Breast epithelium (tissue), 4 donors: ENCODE measurements at regions not wholly inside any gene's neighbourhood (a gene's known extent, or its start where the extent isn't known, plus 50 kb on each side); places are given as distances from the start of the nearest gene placed in this dataset.

Experiments
- DNase-seq, 2 donors: peaks; one replicate each; pipeline ENCODE4 v3.0.0-alpha.2; 2019; ENCODE audit warnings: low spot score in 2 of 2
- H3K27ac ChIP-seq, 2 donors: fragments of 200-600 bp; sonication (generic) in 1 of 2; one replicate each; pipeline ENCODE4 v1.5.1; 2016 to 2019; ENCODE audit warnings: mild to moderate bottlenecking in 1 of 2
- H3K27me3 ChIP-seq, 2 donors: fragments of 200-600 bp; sonication (generic) in 1 of 2; one replicate each; pipeline versions ENCODE4 v1.5.1 to v1.6.0; 2017 to 2019; ENCODE audit warnings: control low read depth in 1 of 2, mild to moderate bottlenecking in 1 of 2
- H3K36me3 ChIP-seq: fragments of 200-600 bp; one replicate; pipeline ENCODE4 v1.5.1; 2019
- H3K4me1 ChIP-seq, 2 donors: fragments of 200-600 bp; sonication (generic); one replicate each; pipeline ENCODE4 v1.5.1; 2016 to 2019; ENCODE audit warnings: control low read depth in 1 of 2
- H3K4me3 ChIP-seq, 3 donors: fragments of 200-600 bp; sonication (generic); 1 replicate in 2 of 3; 2 replicates in 1 of 3; pipeline ENCODE4 v1.5.1; 2016 to 2019; ENCODE audit warnings: mild to moderate bottlenecking in 3 of 3, moderate library complexity in 2 of 3
- H3K9me3 ChIP-seq, 2 donors: fragments of 200-600 bp; sonication (generic) in 1 of 2; one replicate each; pipeline ENCODE4 v1.5.1; 2016 to 2019; ENCODE audit warnings: control low read depth in 1 of 2
- POLR2A ChIP-seq: fragments of 450-650 bp; IDR thresholded peaks from one replicate; pipeline ENCODE4 v1.6.1; 2016; ENCODE audit warnings: antibody characterized with exemption, mild to moderate bottlenecking, moderate library complexity
- POLR2AphosphoS5 ChIP-seq, 3 donors: sonication (generic); formaldehyde crosslinking; IDR thresholded peaks; one replicate each; pipeline ENCODE4 v1.6.1; 2017; ENCODE audit warnings: antibody characterized with exemption in 3 of 3
- intact Hi-C: fragments of 100-400 bp; cut with DNase I; formaldehyde crosslinking; loops from one replicate; pipeline ENCODE4 v1.15.1; 2023; ENCODE audit warnings: low total_unique reads
- TF ChIP-seq, protein P1 (sequence below), 3 donors: fragments of 450-650 bp; IDR thresholded peaks; one replicate each; pipeline ENCODE4 v1.5.1; 2016 to 2017; ENCODE audit warnings: antibody characterized with exemption in 3 of 3, mild to moderate bottlenecking in 3 of 3, moderate library complexity in 3 of 3

DNA sequence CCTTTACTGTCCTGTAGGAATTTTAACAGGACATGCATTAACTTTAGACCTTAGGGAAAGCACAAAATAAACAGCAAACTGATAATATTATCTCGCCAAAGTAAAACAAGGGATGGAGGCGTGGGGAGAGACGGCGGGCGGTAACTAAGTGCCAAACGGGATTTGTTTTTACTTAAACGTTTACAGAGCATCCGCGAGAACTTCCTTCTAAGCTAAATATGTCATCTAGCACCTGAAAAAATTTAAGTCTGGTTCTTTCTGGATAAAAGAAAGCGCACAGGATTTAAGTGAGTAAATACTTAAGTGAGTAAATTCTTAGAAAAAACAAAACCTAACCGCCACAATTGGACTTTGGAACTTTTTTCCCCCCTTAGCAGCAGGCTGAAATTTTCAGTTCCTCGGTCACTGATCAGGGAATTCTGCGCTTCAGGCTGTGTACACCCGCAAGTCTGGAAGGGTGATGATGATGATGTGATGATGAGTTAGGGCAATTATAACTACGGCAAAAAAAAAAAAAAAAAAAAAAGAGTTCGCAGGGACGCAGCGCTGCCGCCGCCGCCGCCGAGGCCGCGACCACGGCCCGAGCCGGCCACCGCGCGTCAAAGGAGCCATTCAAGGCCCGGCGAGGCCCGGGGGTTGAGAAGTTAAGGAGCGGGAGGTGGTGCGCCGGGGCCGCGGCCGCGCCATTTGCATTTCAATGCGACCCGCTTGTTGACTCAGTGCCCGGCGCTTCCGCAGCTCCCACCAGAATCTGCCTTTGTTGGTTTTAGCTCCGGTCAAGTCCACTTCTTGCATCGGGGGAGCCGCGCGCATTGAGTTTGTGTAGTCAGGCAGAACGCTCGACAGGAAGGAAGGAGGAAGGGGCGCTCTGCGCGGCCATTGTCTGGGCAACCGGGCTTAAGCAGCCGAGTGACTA, 108.8 kb downstream of the SPRY1 start:
- Histone ChIP-seq H3K4me1 (no peaks in the 10 kb centered on the region), H3K4me3 (peak overlapping the region; percentile 54 to 81 (median 62)), H3K27ac (peak overlapping the region; percentile 61 to 70), H3K27me3 (no peaks in the 10 kb centered on the region), H3K9me3 (no peaks in the 10 kb centered on the region), H3K36me3 (no peaks in the 10 kb centered on the region)
- peak in 1 of 2 donors; percentile 52 for DNase-seq
- intact Hi-C loops, result no loop called here
- TF ChIP-seq POLR2AphosphoS5 (IDR thresholded peaks at IDR 0.05), result peak in 2 of 3 donors; percentile 24 to 47
- TF ChIP-seq POLR2A, result no peak
- TF ChIP-seq, protein P1, sequence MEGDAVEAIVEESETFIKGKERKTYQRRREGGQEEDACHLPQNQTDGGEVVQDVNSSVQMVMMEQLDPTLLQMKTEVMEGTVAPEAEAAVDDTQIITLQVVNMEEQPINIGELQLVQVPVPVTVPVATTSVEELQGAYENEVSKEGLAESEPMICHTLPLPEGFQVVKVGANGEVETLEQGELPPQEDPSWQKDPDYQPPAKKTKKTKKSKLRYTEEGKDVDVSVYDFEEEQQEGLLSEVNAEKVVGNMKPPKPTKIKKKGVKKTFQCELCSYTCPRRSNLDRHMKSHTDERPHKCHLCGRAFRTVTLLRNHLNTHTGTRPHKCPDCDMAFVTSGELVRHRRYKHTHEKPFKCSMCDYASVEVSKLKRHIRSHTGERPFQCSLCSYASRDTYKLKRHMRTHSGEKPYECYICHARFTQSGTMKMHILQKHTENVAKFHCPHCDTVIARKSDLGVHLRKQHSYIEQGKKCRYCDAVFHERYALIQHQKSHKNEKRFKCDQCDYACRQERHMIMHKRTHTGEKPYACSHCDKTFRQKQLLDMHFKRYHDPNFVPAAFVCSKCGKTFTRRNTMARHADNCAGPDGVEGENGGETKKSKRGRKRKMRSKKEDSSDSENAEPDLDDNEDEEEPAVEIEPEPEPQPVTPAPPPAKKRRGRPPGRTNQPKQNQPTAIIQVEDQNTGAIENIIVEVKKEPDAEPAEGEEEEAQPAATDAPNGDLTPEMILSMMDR (IDR thresholded peaks at IDR 0.05), result no peak

DNA sequence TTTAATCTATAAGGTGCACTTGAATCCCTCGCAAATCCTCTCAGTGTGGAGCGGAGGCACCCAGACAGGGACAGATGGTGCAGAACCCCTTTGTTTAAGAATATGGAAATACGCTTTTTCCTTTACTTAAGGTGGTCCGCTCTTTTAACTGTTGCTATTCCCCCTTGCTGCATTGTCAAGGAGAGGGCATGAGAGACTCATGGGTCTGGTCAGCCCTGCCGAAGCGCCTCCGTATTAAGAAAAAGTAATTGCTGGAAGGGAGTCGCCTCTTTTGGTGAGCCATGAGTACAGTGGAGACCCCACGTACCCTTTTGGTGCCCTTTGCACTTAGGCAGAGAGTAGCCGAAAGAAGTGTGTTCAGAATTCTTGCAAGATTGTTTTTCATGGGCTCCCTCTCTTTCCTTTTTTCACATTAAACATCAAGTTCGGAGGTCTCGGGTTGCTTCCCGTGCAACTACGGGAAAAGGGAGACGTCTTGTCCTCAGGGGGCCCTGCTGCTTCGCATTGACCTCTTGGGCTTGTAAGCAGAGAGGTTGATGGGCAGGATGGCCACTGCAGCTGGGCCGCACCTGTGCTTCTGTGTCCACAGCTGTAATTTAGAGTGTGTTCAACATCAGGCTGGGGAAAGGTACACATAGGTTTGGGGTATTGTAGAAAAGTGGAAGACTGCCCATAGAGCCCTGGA, 109.6 kb downstream of the SPRY1 start:
- H3K36me3 ChIP-seq, result no peaks in the 10 kb centered on the region
- no peaks in the 10 kb centered on the region for H3K4me1 ChIP-seq
- no peak for DNase-seq
- H3K27ac ChIP-seq, result peak overlapping the region; percentile 61 to 70
- no peaks in the 10 kb centered on the region for H3K9me3 ChIP-seq
- peak overlapping the region; percentile 54 to 81 (median 62) for H3K4me3 ChIP-seq
- TF ChIP-seq POLR2AphosphoS5 (IDR thresholded peaks at IDR 0.05) (peak in 1 of 3 donors; percentile 1), POLR2A (no peak)
- intact Hi-C loops, result no loop called here
- no peaks in the 10 kb centered on the region for H3K27me3 ChIP-seq

DNA sequence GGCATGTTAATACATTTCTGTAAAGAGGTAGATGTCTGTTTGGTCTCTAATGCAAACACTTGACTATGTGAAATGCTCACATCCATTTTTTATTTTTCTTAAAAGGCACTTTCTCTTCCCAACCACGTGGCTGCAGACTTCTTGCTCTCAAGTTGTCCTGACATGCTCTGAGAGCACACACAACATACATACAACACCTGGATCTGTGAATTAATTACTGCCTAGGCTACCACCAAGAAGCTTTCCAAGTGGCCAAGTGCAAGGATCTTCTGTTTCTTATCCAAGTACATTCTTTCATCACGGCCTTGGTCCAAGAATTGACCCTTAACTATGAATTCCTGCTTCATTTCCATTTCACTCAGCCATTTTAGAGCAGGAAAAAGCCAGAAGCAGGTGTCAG, 110.8 kb downstream of the SPRY1 start:
- H3K4me1 ChIP-seq, result no peaks in the 10 kb centered on the region
- H3K27ac ChIP-seq, result no peak overlapping the region
- no peaks in the 10 kb centered on the region for H3K27me3 ChIP-seq
- H3K4me3 ChIP-seq, result no peak overlapping the region
- no peaks in the 10 kb centered on the region for H3K36me3 ChIP-seq
- no peak for DNase-seq
- TF ChIP-seq, protein P1 (IDR thresholded peaks at IDR 0.05), result no peak
- TF ChIP-seq POLR2AphosphoS5 (IDR thresholded peaks at IDR 0.05), result no peak
- no peak for TF ChIP-seq POLR2A
- H3K9me3 ChIP-seq, result no peaks in the 10 kb centered on the region
- intact Hi-C loops, result no loop called here

DNA sequence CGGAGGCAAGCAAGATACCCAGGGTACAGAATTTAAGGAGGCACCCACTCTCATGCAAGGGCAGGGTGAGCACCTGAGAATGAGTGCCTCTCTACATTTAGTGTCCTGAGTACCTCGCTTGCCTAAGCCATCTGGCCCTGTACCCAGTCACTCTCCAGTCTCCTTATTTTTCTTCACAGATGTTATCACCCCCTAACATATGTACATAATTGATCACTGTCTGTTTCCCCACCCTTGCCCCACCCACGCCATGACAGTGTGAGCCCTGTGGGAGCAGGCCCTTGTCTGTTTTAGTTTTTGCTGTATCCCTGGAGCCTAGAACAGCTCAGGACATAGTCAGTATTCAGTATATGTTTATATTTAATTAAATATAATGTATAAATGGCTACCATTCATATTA, 113.6 kb downstream of the SPRY1 start:
- Histone ChIP-seq H3K4me3 (no peak overlapping the region), H3K9me3 (no peaks in the 10 kb centered on the region), H3K4me1 (no peaks in the 10 kb centered on the region), H3K27ac (no peak overlapping the region), H3K36me3 (no peaks in the 10 kb centered on the region), H3K27me3 (no peaks in the 10 kb centered on the region)
- TF ChIP-seq POLR2AphosphoS5 (IDR thresholded peaks at IDR 0.05) (no peak), POLR2A (no peak)
- TF ChIP-seq, protein P1 (IDR thresholded peaks at IDR 0.05), result no peak
- DNase-seq, result no peak
- intact Hi-C loops, result no loop called here

DNA sequence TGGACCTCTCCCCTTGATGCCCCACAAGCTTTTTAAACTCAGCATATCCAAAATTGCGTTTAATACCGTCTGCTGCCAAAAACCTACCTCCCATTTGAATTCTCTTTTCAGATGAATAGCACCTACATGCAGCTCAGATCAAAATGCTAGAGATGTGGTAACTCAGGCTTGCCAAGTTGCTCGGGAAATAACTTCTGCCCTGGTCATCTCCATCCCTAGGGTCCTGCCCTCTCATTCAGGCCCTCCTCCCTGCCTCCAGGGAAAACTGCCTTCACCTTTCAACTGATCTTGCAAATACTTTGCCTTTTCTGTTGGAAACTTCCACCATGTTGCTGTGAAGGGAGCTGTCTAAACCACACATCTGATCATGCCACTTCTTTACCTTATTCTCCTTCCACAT, 114.1 kb downstream of the SPRY1 start:
- Histone ChIP-seq H3K36me3 (no peaks in the 10 kb centered on the region), H3K9me3 (no peaks in the 10 kb centered on the region), H3K27ac (no peak overlapping the region), H3K4me1 (no peaks in the 10 kb centered on the region), H3K4me3 (no peak overlapping the region), H3K27me3 (no peaks in the 10 kb centered on the region)
- intact Hi-C loops, result no loop called here
- no peak for DNase-seq
- no peak for TF ChIP-seq POLR2AphosphoS5 (IDR thresholded peaks at IDR 0.05)
- TF ChIP-seq, protein P1 (IDR thresholded peaks at IDR 0.05), result no peak
- no peak for TF ChIP-seq POLR2A
